NB4 (cell line): ENCODE measurements at regions not wholly inside any gene's neighbourhood (a gene's known extent, or its start where the extent isn't known, plus 50 kb on each side); places are given as distances from the start of the nearest gene placed in this dataset.

Experiments used
- DNase-seq: peaks from one replicate; pipeline ENCODE4 v3.0.0; 2010; ENCODE audit warnings: low read depth
- H3K4me3 ChIP-seq: one replicate; pipeline ENCODE4 v1.5.1; 2011; ENCODE audit warnings: mild to moderate bottlenecking, low read depth, low read length, moderate library complexity
- MYC ChIP-seq: IDR thresholded peaks from 2 replicates; pipeline ENCODE4 v1.6.1; 2011; ENCODE audit warnings: low read depth, low read length
- POLR2A ChIP-seq: IDR thresholded peaks from 2 replicates; pipeline ENCODE4 v1.6.1; 2011; ENCODE audit warnings: mild to moderate bottlenecking; ENCODE audit not compliant: insufficient read length; ENCODE audit errors: extremely low read depth
- TF ChIP-seq, protein P1 (sequence below): IDR thresholded peaks from 2 replicates; pipeline ENCODE4 v1.6.1; 2011; ENCODE audit warnings: low read depth, low read length
- TF ChIP-seq, protein P2 (sequence below): IDR thresholded peaks from one replicate; pipeline ENCODE4 v1.5.1; 2012; ENCODE audit warnings: low read depth, low read length

DNA sequence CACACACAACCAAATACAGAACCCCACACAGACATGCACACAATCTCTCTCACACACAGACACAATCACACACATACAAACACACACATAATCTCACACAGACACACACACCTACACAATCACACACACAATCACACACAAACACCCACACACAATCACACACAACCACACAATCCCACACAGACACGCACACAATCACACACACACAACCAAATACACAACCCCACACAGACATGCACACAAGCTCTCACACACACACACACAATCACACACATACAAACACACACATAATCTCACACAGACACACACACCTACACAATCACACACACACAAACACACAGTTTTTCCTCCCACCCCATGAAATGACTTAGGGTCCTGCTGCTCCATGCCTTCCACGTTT, 160.4 kb upstream of the PFKP start:
- no peak for DNase-seq
- TF ChIP-seq, protein P1, sequence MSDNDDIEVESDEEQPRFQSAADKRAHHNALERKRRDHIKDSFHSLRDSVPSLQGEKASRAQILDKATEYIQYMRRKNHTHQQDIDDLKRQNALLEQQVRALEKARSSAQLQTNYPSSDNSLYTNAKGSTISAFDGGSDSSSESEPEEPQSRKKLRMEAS = no peak
- TF ChIP-seq, protein P2, sequence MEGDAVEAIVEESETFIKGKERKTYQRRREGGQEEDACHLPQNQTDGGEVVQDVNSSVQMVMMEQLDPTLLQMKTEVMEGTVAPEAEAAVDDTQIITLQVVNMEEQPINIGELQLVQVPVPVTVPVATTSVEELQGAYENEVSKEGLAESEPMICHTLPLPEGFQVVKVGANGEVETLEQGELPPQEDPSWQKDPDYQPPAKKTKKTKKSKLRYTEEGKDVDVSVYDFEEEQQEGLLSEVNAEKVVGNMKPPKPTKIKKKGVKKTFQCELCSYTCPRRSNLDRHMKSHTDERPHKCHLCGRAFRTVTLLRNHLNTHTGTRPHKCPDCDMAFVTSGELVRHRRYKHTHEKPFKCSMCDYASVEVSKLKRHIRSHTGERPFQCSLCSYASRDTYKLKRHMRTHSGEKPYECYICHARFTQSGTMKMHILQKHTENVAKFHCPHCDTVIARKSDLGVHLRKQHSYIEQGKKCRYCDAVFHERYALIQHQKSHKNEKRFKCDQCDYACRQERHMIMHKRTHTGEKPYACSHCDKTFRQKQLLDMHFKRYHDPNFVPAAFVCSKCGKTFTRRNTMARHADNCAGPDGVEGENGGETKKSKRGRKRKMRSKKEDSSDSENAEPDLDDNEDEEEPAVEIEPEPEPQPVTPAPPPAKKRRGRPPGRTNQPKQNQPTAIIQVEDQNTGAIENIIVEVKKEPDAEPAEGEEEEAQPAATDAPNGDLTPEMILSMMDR = no peak
- TF ChIP-seq POLR2A (no peak), MYC (no peak)

DNA sequence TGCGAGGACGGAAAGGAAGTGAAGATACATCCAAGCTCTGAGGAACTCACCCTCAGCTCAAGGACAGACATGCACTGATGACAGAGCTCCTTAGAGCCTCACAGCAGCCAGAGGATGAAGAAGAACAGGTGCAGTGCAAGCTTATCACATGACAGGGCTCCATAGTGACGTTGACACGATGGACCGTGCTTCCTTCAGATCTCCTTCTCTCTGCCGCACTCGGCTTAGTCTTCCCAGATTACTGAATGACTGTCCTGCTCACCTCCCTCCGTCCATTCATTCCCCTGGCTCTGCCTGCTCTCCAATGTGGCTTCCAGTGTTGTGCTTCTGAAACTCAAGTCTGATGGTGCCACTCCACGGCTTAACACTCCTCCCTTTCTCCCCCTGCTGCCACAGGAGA, 161.5 kb upstream of the PFKP start:
- H3K4me3 ChIP-seq = no peak overlapping the region
- TF ChIP-seq POLR2A = no peak
- TF ChIP-seq, protein P2 = no peak
- TF ChIP-seq, protein P1 = no peak
- TF ChIP-seq MYC = no peak
- no peak for DNase-seq

More for the DNA sequence above, 160.4 kb upstream of the PFKP start:
- no peak overlapping the region for H3K4me3 ChIP-seq

DNA sequence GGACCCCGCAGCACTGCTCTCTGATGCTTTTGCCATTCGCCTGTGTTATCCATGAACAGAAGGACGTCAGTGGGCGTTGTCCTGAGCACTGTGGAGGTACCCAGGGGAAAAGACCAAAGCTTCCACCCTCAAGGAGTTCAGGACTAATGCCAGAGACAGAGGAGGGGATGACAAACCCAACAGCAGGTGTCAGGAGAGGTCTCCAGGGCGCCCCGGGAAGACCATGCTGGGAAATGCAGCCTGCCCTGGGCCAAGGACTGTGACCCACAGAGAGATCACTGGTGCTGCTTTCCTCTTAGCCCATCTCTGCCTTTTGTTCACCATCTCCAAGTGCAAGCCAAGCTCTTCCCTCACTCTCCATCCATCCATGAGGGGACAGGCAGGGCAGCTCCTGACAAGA, 166.8 kb upstream of the PFKP start:
- no peak overlapping the region for H3K4me3 ChIP-seq
- TF ChIP-seq, protein P2 = no peak
- TF ChIP-seq MYC (no peak), POLR2A (no peak)
- TF ChIP-seq, protein P1 = no peak
- DNase-seq = no peak

DNA sequence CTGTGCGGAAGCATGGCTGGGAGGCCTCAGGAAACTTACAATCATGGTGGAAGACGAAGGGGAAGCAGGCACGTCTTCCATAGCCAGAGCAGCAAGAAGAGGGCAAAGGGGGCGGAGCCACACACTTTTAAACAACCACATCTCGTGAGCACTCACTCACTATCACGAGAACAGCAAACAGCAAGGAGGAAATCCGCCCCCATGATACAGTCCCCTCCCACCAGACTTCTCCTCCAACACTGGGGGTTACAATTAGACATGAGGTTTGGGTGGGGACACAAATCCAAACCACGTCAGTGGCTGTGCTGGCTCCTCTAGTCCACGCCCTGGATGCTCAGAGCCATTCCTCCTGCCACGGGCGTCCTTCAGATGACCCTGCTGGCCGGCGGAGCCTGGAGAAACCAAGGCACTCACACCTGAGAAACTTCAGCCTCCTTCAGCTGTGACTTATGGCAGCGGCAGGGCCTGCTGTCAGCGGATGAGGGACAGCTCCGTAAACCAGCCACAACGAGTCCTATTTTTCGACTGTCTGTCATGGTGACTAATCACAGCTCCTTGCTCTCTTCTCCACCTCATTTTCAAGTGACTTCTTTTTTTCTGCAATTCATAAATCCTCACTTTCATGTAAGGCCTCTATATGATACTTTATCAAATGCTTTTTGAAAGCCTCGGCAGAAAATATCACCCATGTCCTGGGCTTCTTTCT, 167.9 kb upstream of the PFKP start:
- no peak overlapping the region for H3K4me3 ChIP-seq
- no peak for DNase-seq
- TF ChIP-seq, protein P1 = no peak
- TF ChIP-seq MYC = no peak
- TF ChIP-seq POLR2A = no peak
- TF ChIP-seq, protein P2 = no peak

DNA sequence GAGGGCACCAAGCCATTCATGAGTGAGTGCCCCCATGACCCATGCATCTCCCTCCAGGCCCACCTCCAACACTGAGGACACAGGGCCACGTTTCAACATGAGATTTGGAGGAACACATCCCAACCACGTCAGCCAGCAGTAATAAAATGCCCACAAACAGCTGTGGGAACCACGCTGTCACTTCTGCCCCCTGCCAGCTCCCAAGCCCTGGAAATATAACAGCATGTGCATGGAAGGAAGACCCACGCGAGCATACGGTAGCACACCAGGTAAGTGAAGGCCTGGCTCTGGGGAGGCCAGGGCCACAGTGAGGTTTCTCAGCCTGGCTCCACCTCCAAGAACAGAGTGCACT, 168.9 kb upstream of the PFKP start:
- TF ChIP-seq POLR2A (no peak), MYC (no peak)
- TF ChIP-seq, protein P1 = no peak
- TF ChIP-seq, protein P2 = no peak
- DNase-seq = no peak
- H3K4me3 ChIP-seq = no peak overlapping the region
